Islet of Langerhans (tissue), 1 donor: ENCODE measurements at regions not wholly inside any gene's neighbourhood (a gene's known extent, or its start where the extent isn't known, plus 50 kb on each side); places are given as distances from the start of the nearest gene placed in this dataset.

Source experiments
- FAIRE-seq: peaks from one replicate; lab custom pipeline; 2011; peaks lifted over from hg19 to GRCh38; lab: Jason Lieb, UNC

GRCh38 chr17:71217769-71218168 is 903.1 kb upstream of the SOX9 start:
- no peak for FAIRE-seq

GRCh38 chr17:71224824-71225575 is 895.8 kb upstream of the SOX9 start:
- FAIRE-seq = no peak

DNA sequence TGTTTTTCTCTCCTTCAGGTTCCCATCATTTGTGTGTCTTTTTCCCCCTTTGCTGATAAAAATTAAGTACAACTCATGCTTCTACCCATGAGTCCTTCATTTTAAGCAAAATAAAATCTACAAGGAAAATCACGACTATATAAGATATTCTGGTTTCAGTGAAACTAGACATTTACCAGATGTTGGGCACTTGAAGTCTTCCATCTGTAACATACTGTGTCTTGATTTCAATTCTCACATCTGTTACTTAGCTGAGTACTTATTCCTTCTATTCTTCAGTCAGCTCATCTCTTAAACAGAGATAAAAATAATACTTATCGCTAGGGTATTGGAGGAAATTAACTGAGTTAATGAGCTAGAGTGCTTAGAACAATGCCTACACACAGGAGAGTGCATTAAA is 893.0 kb upstream of the SOX9 start:
- FAIRE-seq = no peak

DNA sequence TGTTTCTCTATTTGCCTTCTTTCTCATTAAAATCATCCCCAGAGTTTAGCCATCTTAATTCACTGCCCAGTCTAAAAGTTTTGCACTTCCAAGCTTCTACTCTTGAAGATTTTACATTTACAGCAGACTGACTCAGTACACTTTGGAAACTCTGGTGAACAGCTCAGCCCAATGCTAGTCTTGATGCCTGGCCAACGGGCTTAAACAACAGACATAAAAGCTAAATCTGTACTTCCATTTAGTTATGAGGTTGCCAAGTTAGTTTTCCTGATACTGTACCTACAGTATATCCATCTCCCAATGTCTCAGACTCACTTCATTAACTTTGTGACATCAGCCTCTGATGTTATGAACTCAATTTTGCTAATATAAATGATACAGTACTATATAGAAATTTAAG is 891.8 kb upstream of the SOX9 start:
- FAIRE-seq = no peak

DNA sequence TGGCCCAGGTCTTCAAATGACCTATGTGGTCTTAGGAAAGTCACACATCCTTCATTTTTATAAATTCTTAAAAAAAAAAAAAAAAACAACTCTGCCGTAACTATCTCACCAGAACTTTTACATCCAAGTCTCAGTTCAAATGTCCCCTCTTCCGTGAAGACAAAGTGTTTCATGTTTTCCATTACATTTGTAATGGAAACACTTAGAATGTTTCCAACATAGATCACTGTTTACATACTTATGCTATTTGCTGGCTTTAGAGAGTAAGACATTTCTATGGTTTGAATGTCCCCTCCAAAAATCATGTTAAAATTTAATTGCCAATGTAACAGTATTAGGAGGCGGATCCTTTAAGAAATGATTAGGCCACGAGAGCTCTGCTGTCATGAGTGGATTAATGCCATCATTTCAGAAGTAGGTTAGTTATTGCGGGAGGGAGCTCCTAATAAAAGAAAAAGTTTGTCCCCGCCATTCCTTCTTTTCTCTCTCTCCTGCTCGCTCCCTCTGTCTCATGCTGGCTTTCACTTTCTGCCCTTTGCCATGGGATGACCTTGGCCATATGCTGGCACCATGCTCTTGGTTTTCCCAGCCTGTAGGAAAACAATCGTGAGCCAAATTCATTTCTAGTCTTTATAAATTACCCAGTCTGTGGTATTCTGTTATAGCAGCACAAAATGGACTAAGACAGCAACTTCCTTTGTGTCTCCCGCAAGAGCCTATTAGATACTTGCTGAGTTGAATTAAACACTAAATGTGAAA is 887.8 kb upstream of the SOX9 start:
- no peak for FAIRE-seq

DNA sequence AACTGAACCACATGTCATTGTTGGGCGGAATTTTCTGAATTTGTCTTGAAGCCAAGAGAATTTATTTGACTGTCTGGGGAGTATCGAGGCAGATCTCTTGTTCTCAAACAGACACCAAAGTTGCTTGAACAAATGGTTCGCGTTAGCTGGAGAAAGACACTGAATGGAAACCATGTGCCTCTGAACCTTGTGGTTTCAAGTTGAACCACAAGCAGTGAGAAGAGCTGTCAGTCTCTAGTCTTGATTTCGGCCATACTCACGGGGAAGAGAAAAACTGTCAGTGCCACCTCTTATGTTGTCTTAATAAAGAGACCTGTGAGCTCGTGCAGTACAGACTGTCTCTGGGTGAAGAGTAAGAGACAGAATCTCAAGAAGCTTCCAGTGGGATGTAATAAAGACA is 886.5 kb upstream of the SOX9 start:
- FAIRE-seq = no peak

GRCh38 chr17:71237903-71238538 is 882.8 kb upstream of the SOX9 start:
- peak; percentile 69 for FAIRE-seq

DNA sequence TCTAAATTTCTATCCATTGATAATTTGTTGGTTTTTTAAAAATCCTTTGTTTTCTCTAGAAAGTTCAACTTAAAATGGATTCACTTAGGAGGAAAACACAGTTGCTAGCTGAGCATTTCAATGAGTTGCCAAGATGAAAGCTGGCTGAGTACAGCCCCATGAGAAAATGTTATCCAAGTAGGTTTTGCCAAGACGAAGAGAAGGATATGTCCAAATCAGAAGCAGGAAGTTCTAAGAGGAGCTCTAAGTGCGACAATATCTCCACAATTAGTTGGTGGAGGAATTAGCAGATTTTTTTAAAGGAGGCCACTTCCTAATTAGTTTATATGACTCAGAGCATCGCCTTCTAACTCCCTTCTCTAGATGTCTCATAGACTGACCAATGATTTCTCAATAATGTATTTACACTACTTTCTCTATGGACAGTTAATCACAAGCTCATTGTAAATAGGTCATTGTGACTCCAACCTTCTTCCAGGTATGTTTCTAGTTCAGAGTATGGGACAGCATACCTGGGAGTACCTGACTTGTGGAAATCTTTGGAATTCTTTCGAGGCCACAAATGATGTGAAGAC is 873.3 kb upstream of the SOX9 start:
- no peak for FAIRE-seq

DNA sequence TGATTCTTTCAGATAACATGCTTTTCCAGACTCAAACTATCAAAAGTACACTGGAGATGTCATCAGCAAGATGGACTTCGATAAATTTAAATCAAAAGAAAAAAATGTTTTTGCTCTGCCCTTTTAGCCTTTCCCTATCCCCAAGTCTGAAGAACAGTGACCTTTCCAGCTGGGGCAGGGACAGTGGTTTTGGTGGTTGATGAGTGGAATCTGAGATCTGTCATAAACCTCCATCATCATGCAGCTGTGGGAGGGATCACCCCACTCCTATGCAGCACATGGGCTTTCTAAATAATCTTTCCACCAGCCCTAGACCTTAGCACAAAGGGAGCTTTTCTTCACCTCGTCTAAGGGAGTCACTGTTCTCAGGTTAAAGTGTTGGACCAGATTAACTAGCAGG is 869.5 kb upstream of the SOX9 start:
- FAIRE-seq = no peak

DNA sequence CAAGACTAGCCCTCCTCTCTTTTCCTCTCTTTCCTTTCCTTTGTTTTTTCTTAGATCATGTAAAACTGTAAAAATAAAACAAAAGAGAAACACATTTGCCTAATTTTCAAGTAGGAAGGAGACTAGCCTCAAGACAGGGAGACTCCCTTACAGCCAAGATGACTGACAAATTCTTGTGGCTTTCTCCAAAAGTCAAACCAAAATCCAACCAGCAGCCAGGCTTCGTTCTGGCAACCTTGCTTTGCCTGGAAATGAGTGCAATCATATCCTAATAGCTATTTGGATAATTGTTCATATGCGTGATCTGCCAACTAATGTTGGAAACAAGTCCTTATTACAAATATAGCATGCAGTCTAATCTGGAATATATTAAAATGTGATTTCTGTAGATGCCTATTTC is 868.9 kb upstream of the SOX9 start:
- no peak for FAIRE-seq

GRCh38 chr17:71252436-71252835 is 868.4 kb upstream of the SOX9 start:
- FAIRE-seq = no peak

GRCh38 chr17:71257096-71257495 is 863.7 kb upstream of the SOX9 start:
- no peak for FAIRE-seq

GRCh38 chr17:71260366-71260940 is 860.4 kb upstream of the SOX9 start:
- no peak for FAIRE-seq

DNA sequence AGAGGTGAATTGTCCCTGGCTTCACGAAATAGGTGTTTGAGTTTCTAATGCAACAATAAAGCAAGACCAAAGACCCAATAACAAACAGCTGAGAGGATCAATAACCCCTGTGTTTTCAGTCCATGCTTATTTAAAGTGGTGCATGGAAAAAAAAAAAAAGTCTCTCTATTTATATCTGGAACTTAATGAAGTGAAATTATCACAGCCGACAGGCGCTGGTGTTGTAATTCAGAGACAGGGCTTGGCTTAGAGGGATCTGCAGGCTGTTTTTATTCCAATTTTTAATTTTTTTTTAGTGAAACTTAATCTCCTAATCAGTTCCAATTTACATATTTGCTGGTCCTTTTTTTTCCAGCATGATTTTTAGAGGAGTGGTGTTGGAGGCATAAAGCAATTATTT is 858.2 kb upstream of the SOX9 start:
- FAIRE-seq = no peak

DNA sequence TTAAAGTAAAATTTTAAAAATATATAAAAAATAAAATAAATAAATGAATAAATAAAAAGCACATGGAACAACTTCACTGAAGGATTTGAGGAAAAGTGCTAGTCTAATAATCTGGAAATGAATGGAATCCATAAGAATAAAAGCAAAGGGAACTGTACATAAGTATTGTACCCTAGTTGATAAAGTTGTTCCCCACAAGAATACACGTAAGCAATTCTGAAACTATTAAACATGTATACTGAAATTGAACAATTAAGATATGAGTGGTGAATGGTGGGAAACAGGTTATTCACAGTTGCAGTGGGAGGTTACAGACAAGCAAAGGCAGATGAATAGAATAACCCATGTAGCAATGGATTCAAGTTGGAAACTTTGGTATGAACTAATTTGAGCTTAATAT is 853.2 kb upstream of the SOX9 start:
- no peak for FAIRE-seq

DNA sequence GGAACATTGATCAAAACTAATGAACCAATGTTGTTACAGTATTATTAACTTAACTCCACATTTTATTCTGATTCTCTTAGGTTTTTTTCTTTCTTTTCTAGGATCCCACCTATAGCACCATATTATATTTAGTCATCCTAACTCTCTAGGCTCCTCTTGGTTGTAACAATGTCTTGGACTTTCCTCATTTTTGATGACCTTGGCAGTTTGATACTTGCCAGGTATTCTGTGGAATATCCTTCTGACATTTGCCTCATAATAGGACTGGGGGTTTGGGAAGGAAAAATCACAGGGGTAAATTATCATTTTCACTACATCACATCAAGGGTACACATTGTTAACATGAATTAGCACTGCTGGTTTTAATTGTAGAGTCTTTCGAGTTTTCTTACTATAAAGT is 851.6 kb upstream of the SOX9 start:
- FAIRE-seq = no peak

DNA sequence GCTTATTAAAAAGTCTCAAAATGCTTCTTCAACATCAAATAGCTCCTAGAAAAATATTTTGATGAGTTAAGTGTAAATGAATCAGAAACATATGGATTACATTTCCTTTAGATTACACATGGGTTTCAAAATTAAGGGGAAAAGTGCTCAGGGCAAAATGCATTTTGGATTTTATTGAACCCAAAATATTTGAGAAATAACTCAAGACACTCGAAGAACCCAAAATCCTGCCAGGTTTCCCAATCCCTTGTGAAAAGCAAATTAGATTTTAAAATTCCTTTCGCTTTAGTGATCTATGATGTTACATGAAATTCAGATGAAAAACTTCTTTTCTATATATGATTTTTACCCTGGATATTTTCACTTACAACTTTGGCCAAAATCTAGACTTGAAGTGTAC is 847.4 kb upstream of the SOX9 start:
- no peak for FAIRE-seq

GRCh38 chr17:71276079-71276478 is 844.7 kb upstream of the SOX9 start:
- FAIRE-seq = no peak

GRCh38 chr17:71283486-71283885 is 837.3 kb upstream of the SOX9 start:
- FAIRE-seq = no peak

- FAIRE-seq = no peak
Measured at GRCh38 chr17:71284032-71284755, 836.6 kb upstream of the SOX9 start.

DNA sequence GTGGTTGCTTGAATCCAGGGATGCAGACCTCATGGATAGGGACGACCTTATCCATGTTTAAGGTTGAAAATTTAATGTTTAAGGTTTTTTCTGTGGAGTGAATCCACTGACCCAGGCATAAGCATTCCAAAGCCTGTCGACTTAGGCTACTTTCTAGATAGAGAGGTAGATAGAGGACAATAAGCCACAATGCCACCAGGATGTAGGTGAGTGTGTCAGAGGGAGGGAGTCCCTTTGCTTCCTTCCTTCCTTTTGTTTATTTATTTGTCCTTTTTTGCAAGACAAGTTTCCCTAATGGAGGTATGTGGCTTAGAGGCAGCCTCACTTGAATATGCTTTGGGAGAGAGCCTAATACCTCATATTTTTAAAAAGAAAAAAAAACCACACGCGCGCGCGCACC is 834.2 kb upstream of the SOX9 start:
- no peak for FAIRE-seq
